SW 1271 (cell line): ENCODE measurements at regions not wholly inside any gene's neighbourhood (a gene's known extent, or its start where the extent isn't known, plus 50 kb on each side); places are given as distances from the start of the nearest gene placed in this dataset.
"Not testable (repeated sequence)": the region's sequence is repeated elsewhere in the genome, so short reads cannot be mapped to it uniquely, and the experiment has no call there.

Experiments
- DNase-seq, 2 experiments: peaks; one replicate each; lab custom pipeline; 2025; lab: John Stamatoyannopoulos, UW

DNA sequence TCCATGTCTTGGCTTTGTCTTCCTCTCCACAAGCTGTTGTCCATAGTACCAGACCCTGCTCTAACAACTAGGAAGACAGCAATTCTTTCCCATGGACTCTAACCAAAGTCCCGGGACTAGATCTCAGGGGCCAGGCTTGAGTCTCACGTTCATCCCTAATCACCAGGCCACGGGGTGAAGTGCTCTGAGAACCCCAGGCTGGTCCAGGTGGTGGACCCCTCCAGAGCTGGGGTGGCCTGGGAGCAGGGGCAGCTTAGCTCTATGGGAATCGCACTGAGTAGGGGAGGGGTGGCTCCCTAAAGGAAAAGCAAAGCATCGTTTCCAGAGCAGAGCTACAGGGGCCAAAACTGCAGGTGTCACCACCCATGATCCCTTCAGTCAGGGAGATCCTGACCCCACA, 150.9 kb downstream of the TPRA1 start:
- DNase-seq: no peak

DNA sequence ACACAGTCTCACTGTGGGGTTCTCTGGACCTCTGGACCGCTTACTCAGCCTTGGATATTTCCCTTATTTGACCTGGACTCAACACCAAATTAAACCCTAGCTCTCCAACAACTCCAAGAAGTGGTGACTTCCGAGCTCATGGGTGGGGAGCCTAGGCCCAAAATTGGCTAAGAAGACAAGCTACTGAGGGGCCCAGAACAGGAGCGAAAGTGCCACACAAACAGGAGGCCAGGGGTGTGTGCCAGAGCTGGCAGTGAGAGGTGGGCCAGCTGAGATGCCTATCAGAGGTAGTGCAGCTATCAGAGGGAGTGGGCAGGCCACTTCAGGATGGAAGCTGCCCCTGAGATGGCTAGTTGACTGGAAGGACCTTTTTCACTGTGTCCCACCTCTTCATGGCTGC, 151.1 kb upstream of the PRR20G start:
- no peak for DNase-seq

DNA sequence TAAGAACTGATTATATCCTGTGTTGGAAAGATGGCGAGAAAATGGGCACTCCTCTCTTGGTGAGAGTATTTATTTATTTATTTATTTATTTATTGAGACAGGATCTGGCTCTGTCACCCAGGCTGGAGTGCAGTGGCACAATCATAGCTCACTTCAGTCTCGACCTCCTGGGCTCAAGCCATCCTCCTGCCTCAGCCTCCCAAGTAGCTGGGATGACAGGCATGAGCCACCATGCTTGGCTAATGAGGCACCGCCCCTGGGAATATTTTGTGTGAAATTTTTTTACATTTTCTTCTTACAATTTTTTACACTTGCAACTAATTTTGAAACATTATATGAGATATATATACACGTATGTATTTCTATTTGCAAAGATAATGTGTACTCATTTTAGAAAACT, 150.5 kb upstream of the PRR20G start:
- no peak for DNase-seq

DNA sequence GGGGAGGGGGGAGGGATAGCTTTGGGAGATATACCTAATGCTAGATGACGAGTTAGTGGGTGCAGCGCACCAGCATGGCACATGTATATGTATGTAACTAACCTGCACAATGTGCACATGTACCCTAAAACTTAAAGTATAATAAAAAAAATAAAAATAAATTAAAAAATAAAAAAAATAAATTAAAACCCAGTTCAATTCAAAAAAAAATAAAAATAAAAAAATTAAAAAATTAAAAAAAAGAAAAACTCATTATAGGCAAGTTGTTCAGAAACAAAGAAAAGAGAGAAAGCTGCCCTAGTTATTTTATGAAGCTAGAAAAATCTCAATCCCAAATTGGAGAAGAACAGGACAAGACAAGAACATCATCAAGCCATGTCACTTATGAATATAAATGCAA, 147.5 kb upstream of the PRR20G start:
- DNase-seq: not testable (repeated sequence)

DNA sequence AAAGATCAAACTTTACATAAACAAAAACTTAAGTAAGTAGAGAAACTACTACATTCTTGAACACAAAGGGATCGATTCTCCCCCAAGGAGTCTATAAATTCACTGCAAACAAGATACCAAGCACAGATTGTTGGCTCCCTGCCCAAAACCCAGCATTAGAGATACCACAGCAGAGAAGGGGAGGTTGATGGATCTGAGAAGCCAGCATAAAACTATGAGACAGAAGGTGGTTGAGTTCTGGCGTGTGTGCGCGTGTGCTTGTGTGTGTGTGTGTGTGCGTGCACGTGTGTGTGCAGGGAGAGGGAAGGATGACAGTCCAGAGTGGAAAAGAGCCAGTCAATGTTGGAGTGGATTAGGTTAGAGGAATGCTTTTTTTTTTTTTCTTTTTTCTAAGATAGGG, 143.2 kb upstream of the PRR20G start:
- DNase-seq: no peak

DNA sequence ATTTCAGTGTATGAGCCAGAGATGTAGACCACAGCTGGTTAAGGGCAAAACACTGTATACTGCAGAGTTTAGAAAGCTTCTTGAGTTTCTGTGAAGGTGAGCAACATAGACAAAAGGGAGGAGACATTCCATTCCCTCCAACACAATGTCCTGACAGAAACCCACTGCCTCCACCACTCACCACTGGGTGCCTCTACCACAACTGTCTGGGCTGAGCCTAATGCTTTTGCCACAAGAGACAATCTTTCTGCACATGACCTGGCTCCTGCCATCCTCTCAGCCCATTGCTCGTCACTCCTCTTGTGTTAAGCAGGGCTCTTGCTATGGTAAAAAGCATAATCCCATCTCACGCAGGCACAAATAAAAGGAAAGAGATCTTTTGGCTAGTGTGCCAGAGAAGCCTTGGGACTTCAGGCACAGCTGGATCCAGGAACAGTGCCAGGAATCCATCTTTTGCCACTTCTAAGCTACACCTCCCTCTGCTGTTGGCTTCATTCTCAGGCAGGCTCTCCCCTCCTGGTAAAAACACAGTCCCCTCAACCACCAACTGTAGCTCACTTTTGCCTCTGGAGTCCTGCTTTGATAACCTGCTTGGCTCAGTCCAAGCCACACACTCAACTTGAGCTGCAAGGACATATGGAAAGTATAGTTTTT, 140.6 kb upstream of the PRR20G start:
- peak in 1 of 2 experiments; percentile 6 for DNase-seq

DNA sequence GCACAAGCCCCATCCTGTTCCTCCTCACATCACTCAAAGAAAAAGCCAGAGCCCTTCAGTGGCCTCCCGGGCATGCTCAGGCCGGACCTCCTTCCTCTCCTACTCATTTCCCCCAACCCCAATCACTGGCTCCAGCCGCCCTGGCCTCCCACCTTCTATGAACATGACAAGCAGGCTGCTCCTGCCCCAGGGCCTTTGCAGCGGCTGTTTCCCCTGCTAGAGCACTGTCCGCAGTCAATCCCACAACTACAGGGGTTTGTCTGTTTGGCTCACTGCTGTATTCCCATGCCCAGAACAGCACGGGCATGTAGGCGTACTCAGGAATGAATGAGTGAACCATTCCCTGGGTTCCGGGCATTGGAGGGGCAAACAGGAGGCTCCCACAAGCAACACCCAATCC, 139.8 kb upstream of the PRR20G start:
- DNase-seq: no peak

DNA sequence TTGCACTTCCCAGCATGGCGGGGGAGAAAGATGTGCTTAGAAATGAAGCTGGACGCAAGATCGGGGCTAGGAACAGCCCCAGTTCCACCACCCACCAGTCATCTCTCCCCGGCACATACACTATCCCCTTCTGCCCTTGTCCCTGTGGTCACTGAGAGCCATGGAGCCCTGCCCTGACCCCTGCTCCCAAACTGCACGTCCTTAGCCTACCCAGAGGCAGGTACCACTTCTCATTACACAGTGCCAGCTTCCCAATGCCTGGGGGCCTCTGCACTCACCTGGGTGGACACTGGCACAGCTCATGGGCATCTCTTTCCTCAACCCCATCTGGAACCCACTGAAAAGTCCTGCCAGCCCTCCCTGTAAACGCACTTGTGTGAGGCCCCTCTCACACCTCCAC, 139.3 kb upstream of the PRR20G start:
- no peak for DNase-seq

DNA sequence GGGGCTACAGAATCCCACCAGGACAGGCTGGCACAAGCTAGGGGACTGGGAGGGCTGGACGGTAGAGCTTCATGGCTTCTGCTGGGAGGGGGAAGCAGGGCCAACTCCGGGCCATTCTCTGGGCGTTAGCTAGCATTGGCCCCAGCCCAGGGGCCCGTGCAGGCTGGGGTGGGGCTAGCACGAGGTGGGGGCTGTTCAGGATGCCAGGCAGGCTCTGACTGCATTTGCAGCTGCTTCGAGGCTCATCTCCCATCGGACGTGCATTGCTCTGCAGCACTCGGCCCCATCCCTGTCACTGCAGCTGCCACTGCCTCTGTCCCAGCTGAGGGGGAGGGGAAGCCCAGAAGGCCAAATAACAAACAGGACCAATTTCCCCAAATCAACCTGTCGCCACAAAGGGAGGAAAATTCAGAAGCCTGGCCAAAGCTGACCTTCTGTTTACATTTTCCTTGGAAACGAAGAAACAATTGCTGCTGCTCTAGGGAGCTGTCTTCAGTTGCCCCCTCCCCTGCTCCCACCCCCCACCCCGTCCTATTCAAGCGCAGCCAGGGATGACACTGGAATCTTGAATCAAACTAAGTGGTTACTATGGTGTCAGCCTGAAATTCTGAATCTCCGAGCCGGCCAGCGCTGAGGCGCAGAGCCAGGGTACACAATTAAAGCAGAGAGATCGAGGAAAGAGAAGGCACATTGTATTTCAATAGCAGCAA, 138.8 kb upstream of the PRR20G start:
- DNase-seq: no peak

DNA sequence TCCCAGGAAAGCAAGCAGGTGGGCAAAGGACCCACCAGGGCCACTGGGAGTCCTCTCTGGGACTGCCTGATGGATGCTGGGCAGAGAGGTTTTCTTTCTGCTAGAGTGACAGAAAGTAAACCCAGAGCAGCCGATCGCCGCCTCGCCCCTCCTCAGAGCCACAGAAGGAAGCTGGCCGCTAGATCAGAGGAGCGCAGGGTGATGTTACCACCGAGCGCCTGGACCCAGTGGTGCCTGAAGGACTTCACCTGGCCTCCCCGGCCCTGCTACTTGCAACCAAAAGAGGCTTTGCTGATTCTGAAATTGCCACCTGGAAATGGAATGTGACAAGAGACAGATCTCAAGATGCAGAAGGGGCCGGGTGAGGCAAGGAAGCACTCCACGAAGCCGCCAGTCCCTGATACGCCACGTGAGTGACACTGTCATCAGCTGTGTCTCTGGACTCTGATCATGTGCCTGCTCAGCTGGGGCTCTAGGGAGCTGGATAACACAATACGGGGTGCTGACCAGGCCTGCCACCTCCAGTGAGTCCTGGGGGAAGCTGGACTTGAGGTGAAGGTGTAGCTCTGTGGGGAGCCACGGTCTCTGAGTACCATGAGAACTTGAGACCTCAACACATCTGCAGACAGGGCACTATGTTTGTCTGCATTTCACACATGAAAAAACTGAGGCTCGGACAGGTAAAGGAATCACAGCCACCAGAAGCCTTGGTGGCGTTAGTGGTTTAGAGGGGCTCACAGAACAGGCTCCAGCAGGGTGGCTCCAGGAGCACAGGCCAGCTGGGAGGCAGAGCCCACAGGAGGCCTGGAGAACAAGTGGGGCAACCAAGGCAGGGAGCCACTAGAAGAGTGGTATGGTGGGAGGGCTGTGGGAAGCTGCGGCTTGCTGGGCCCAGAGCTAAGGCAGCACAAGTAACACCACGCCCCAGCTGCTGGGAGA, 137.9 kb upstream of the PRR20G start:
- no peak for DNase-seq

DNA sequence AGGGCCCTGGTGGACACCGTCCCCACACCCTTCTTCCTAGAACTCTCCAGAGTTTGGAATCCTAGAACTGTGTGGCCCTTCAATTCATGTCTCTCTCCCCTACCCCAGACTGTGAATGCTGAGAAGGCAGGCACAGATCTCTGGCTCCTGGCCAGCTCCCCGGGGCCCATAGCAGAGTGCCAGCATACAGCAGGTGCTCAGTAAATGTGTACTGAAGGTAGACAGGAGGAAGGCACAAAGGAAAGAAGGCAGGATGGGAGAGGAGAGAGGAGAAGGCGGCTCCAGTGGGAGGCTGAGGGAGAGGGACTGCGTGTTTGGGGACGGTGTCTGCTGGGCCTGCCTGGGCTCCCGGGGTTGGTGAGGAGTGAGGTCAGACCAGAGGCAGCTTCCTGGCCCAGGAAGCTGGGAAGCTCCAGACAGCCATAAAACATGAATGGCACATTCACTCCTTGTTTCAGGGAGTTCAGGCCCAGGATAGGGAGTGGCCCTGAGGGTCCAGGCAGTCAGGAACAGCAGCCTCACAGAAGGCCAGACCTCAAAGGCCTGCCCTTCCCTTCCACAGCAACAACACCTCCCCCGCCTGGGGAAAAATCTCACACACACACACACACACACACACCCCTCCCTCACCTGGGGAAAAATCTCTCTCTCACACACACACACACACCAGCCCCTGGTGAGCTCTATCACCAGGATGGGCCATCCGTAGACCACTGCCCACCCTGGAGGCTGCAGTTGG, 137.1 kb upstream of the PRR20G start:
- DNase-seq: no peak

DNA sequence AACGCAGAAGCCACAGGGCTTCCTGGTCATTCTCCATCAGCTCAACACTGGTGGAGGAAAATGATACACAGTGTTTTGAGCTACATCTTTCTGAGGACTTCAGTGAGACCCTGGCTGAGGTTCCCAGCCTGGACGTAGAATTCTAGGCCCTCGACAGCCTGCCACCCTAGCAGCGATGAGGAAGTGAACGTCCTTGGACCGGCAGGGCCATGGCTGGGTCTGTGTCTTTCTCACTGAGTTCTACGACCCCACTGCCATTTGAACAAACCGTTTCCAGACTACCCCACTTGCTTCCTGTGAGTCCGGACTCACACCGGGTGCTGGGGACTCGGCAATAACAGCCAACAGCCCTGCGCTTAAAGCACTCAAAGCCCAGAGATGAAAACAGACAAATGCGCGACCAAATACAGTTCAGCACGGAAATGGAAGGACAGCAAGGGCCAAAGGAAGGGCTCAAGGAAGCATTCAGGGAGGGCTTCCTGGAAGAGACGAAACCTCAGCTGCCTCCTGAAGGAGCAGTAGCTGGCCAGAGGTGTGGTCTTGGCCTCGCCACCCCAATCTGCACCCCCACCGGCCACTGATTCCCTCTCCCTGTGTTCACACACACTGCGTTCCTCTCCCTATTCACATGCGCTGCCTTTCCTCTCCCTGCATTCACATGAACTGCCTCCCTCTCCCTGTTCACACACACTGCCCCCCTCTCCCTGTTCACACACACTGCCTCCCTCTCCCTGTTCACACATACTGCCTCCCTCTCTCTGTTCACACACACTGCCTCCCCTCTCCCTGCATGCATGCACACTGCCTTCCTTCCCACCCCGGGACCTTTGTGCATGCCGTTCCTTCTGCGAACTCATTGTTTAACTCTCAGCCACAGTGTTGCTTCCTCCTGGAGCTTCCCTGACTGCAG, 136.3 kb upstream of the PRR20G start:
- no peak for DNase-seq

DNA sequence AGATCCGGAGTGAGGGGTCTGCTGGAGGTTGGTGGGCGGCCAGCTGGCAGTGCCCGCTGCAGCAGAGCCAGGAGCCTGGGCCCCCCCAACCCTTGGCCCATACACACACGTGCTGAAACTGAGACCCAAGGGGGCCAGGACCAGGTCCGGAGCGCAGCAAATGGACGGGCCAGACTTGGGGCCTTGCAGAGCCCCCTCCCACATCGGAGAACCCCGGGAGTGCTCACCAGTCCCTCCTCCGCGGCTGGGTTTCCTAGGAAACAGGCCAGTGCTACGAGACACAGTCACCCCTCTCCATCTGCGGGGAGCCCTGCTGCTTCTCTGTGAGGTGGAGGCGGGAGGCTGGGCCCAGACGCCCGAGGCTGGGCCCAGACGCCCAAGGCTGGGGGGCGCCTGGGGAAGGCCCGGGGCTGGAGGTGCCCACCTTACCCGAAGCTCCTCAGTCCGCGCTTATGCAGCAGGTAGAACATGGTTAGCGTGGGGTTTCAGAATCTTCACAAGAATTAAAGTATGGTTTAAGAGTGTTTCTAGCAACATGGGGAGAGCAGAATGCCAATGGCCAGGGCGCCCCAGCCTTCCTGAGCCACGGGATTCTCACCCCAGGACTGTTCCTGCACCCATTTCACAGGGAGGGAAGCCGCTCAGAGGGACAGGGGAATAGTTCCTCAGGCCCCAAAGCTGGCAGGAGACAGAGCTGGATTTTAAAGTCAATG, 135.0 kb upstream of the PRR20G start:
- DNase-seq: no peak

DNA sequence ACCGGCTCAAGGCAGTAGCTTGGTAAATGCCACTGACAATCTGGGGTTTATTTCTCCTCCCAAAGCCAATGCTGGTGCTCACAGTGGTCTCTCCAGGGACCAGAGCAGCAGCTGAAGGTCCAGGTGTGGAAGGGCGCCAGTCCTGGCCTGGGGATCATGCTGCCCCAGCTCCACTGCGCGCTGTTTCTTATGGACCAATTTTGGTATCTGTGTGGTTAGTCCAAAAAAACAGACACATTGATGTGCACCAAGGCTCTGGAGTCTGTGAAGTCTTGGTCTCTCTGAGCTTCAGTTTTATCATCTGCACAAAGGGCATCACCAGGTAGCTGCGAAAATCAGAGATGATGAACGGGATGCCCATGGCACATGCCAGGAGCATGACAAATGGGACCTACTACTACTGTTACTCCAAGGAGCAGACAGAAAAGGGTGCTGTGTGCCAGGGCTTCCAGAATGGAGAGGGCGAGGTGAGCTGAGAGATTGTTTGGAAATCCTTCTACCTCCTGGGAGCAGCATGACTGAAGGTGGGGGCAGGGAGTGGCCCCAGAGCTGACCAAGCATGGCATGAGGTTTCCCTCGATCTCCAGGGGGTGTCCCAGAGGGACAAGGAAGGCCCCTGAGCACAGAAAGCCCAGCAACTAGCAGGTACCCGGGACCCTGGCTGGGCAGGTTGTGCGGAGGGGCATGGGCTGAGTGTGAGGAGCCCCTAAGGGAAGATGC, 134.3 kb upstream of the PRR20G start:
- no peak for DNase-seq

DNA sequence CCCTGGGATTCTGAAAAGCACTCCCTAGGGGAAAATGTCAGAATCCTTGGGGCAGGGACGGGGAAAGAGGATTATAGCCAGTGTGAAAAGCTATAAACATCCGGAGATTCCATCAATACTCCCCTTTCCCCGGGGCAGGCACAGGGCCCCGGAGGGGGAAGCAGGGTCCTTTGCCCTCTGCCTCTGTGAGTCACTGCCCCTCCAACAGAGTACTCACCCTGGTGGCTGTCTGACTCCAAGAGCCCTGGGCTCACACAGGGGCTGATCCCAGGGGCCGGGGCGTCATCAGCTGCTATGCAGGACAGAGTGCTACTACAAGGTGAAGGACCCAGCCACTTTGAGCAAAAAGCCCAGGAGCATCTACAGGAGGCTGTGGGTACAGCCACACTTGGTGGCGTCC, 133.0 kb upstream of the PRR20G start:
- no peak for DNase-seq

DNA sequence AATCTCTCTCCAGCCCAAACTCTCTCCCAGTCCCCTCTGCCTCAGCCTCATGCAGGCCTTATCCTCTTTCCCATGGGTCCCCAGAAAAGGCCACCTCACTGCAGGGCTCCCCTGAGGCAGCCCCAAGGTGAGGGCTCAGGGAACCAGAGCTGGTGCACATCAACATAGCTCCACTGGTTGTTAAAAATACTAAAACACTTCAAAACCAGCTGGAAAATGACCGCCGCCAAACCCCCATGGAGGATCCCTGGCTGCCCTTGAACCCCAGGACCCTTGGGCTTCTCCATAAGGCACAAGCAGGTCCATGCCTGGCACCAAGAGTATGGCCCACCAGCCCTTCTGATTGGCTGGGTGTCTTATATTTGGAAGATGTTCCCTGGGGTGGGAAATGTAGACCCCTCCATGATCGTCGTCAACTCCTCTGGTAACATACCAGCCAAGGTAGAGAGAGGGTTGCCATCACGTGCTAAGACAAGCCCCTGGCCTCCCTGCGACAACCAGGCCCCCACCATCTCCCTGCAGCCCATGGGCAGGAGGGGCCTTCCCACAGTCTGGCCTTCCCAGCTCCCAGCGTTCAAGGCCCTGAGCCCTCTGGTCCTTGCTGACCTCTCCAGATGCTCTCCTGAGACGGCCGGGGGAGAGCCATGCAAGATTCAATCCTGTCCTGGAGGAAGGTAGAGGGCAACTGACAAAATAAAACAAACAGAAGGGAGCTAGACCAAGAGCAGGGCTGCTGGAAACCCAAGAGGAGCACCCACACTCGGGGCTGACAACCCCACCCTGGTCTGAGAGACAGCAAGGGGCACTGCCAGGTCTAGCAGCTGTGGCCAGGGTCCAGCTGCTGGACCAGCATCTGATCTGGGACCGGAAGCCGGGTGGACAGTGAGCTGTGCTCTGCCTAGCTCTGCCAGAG, 132.1 kb upstream of the PRR20G start:
- no peak for DNase-seq

DNA sequence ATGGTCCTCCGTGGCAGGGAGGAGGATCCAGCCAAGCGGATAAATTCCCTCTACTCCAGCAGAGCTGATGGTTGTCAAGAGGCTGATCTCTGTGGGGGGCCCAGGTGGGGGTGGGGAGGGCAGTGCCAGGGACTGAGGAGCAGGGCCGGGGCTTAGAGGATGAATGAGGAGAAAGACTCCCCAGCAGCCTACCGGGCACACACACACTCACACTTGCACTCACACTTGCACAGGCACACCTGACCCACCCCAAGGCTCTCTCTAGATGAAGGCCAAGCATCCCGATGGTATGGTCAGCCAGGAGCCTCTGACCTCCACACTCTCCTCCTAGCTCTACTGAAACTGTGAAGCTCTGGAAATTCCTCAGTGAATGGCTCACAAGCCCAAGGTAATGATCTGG, 131.3 kb upstream of the PRR20G start:
- DNase-seq: no peak

DNA sequence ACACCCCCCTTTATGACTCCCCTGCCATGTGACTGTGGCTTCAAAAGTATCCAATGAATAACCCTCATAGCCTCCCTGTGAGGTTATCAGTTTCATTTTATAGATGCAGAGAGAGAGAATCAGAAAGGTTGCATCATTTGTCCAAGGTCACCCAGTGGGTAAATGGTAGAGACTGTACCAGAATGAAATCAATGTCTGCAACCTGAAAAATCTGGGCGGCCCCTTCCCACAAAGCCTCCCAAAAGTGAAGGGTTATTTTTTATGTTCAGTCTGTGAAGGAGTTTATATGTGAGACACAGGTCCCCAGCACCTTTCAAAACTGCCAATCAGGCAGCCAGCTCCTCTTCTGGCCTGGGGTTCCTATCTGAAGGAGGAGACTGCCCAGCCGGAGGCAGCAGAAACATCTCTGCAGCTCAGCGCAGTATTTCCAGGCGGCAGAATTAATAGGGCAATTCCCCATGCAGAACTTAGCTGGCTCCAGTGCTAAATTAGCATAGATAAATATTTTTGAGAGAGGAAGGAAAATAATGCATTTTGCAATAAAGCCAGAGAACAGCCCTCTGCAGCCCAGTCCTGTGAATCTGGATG, 130.8 kb upstream of the PRR20G start:
- no peak for DNase-seq
